OCI-LY7 (cell line): ENCODE measurements at regions not wholly inside any gene's neighbourhood (a gene's known extent, or its start where the extent isn't known, plus 50 kb on each side); places are given as distances from the start of the nearest gene placed in this dataset.

Source experiments
- BruUV-seq: library from RNA; stranded (reverse); fragments of 400-500 nt; replicated peaks from 2 replicates; lab custom pipeline; 2021; lab: Mats Ljungman, UMichigan
- CTCF ChIA-PET: fragments of 300-600 bp; sonication (Branson Sonifier 250); formaldehyde crosslinking; loops from one replicate; lab custom pipeline; 2022; ENCODE audit warnings: antibody characterized with exemption; ENCODE audit not compliant: unreplicated experiment; lab: Charles Lee
- POLR2A ChIA-PET: fragments of 300-600 bp; sonication (Branson Sonifier 250); formaldehyde crosslinking; loops from one replicate; lab custom pipeline; 2022; ENCODE audit warnings: antibody characterized with exemption; lab: Charles Lee
- DNase-seq: peaks from one replicate; pipeline ENCODE4 v3.0.0-alpha.2; 2015; ENCODE audit warnings: low spot score
- H2AFZ ChIP-seq: fragments of 200-600 bp; sonication (generic), shearing (Covaris generic); 2 replicates; pipeline ENCODE4 v1.6.1; 2014; ENCODE audit warnings: mild to moderate bottlenecking, antibody characterized with exemption, low read length, moderate library complexity
- H3K27ac ChIP-seq: fragments of 200-600 bp; sonication (generic); 2 replicates; pipeline ENCODE4 v1.5.1; 2014; ENCODE audit warnings: mixed run types, low read depth, mild to moderate bottlenecking, moderate library complexity, low read length, inconsistent platforms; ENCODE audit not compliant: poor library complexity, severe bottlenecking
- H3K36me3 ChIP-seq: fragments of 200-600 bp; sonication (generic); 2 replicates; pipeline ENCODE4 v1.6.1; 2014; ENCODE audit warnings: mild to moderate bottlenecking, antibody characterized with exemption, low read length, moderate library complexity, mixed read lengths; ENCODE audit not compliant: insufficient read depth
- H3K4me1 ChIP-seq: fragments of 200-600 bp; sonication (generic); 2 replicates; pipeline ENCODE4 v1.5.1; 2014; ENCODE audit warnings: mild to moderate bottlenecking, low read length; ENCODE audit not compliant: insufficient read depth, poor library complexity, severe bottlenecking
- H3K4me2 ChIP-seq: fragments of 200-600 bp; sonication (generic); 2 replicates; pipeline ENCODE4 v1.6.1; 2014; ENCODE audit warnings: mild to moderate bottlenecking, low read length
- H3K4me3 ChIP-seq: fragments of 200-600 bp; sonication (generic); 2 replicates; pipeline ENCODE4 v1.5.1; 2014; ENCODE audit warnings: mild to moderate bottlenecking, low read depth, low read length; ENCODE audit not compliant: poor library complexity, severe bottlenecking
- H3K79me2 ChIP-seq: fragments of 200-600 bp; sonication (generic); 2 replicates; pipeline ENCODE4 v1.6.1; 2016; ENCODE audit warnings: low read depth, mild to moderate bottlenecking, low read length, moderate library complexity, mixed read lengths; ENCODE audit not compliant: insufficient read depth
- H3K9me2 ChIP-seq: fragments of 200-600 bp; sonication (generic); 2 replicates; pipeline ENCODE4 v1.6.1; 2016; ENCODE audit warnings: mild to moderate bottlenecking, low read length, mixed read lengths; ENCODE audit not compliant: insufficient read depth
- H3K9me3 ChIP-seq: fragments of 200-600 bp; sonication (generic); 2 replicates; pipeline ENCODE4 v1.6.1; 2014; ENCODE audit warnings: mild to moderate bottlenecking, mixed run types, low read length, mixed read lengths
- H4K20me1 ChIP-seq: fragments of 200-600 bp; sonication (generic); 2 replicates; pipeline ENCODE4 v1.6.1; 2014; ENCODE audit warnings: mild to moderate bottlenecking, antibody characterized with exemption, low read length, moderate library complexity, mixed read lengths; ENCODE audit not compliant: insufficient read depth
- EZH2phosphoT487 ChIP-seq: fragments of 200-600 bp; sonication (generic); IDR thresholded peaks from 2 replicates; pipeline ENCODE4 v1.6.1; 2018; ENCODE audit warnings: low read depth, borderline replicate concordance, mild to moderate bottlenecking, mixed run types, antibody characterized with exemption, low read length, moderate library complexity, mixed read lengths
- intact Hi-C: fragments of 100-400 bp; cut with micrococcal nuclease; formaldehyde crosslinking; loops from one replicate; pipeline ENCODE4 v1.10.0; 2022; ENCODE audit not compliant: unreplicated experiment
- TF ChIP-seq, protein P1 (sequence below): fragments of 200-600 bp; sonication (generic); conservative IDR thresholded peaks from 2 replicates; pipeline ENCODE4 v1.5.1; 2014; ENCODE audit warnings: mild to moderate bottlenecking, antibody characterized with exemption, low read length, moderate library complexity, mixed read lengths

DNA sequence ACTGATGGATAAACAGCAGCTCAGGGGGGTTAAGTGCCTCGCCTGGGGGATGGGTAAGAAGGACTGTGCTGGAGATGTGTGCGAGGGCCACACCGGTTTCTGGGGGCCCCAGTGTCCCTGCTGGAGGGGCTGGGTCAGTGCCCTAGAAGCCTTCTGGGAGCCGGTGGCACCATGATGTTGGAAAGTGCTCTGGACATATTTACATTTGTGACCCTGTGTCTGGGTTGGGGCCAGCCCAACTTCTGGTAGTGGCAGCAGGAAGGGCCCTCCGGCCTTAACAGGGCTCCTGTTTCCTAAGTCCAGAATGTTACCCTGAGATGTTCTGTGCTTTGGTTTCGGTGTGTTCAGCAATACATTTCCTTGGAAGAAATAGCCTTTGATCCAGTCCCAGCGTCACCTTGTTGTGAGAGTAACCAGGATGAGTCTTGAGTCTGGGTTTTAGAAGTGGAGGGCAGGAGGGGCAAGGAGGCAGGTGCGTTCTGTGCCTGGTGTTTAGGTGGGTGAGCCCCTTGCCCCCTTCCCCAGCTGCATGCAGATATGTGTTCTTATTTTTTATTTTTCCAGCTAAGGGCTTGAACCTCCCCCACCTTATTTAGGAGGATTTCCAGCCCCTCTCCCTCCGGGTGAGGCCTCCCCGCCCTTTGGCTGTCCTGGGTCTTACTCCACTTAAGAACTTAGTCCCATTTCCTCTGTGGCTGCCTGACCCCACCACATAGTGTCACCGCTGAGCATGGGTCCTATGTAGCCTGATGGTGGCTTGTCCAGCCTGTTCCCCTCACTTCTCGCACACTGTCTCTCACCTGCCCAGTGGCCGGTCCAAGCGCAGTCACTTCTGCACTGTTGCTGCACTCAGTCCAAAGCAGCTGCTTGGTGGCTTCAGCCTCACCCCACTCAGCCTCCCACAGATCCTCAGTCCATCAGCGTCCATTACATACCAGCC is 132.7 kb upstream of the HS6ST1 start:
- Histone ChIP-seq H3K27ac (no peak overlapping the region), H3K4me2 (no peak overlapping the region), H4K20me1 (no peaks in the 10 kb centered on the region), H2AFZ (no peak overlapping the region), H3K4me3 (no peak overlapping the region), H3K4me1 (no peaks in the 10 kb centered on the region), H3K9me3 (no peaks in the 10 kb centered on the region), H3K9me2 (no peaks in the 10 kb centered on the region), H3K36me3 (no peaks in the 10 kb centered on the region), H3K79me2 (no peaks in the 10 kb centered on the region)
- intact Hi-C loops = no loop called here
- CTCF ChIA-PET = no interaction called here
- no TSS peak for BruUV-seq
- POLR2A ChIA-PET = no interaction called here
- TF ChIP-seq, protein P1, sequence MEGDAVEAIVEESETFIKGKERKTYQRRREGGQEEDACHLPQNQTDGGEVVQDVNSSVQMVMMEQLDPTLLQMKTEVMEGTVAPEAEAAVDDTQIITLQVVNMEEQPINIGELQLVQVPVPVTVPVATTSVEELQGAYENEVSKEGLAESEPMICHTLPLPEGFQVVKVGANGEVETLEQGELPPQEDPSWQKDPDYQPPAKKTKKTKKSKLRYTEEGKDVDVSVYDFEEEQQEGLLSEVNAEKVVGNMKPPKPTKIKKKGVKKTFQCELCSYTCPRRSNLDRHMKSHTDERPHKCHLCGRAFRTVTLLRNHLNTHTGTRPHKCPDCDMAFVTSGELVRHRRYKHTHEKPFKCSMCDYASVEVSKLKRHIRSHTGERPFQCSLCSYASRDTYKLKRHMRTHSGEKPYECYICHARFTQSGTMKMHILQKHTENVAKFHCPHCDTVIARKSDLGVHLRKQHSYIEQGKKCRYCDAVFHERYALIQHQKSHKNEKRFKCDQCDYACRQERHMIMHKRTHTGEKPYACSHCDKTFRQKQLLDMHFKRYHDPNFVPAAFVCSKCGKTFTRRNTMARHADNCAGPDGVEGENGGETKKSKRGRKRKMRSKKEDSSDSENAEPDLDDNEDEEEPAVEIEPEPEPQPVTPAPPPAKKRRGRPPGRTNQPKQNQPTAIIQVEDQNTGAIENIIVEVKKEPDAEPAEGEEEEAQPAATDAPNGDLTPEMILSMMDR = no peak
- DNase-seq = no peak

DNA sequence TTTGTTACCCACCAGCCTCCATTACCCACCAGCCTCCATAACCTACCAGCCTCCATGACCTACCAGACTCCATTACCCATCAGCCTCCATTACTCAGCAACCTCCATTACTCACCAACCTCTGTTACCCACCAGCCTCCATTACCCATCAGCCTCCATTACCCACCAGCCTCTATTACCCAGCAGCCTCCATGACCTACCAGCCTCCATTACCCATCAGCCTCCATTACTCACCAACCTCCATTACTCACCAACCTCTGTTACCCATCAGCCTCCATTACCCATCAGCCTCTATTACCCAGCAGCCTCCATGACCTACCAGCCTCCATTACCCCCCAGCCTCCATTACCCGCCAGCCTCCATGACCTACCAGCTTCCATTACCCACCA is 133.3 kb upstream of the HS6ST1 start:
- POLR2A ChIA-PET = no interaction called here
- no TSS peak for BruUV-seq
- CTCF ChIA-PET = no interaction called here
- intact Hi-C loops = no loop called here
- Histone ChIP-seq H3K9me2 (no peaks in the 10 kb centered on the region), H3K4me2 (no peak overlapping the region), H3K36me3 (no peaks in the 10 kb centered on the region), H3K4me3 (no peak overlapping the region), H4K20me1 (no peaks in the 10 kb centered on the region), H2AFZ (no peak overlapping the region), H3K9me3 (no peaks in the 10 kb centered on the region), H3K4me1 (no peaks in the 10 kb centered on the region), H3K27ac (no peak overlapping the region), H3K79me2 (no peaks in the 10 kb centered on the region)
- no peak for TF ChIP-seq EZH2phosphoT487
- TF ChIP-seq, protein P1 = no peak
- no peak for DNase-seq
